H4 (cell line): ENCODE measurements at regions not wholly inside any gene's neighbourhood (a gene's known extent, or its start where the extent isn't known, plus 50 kb on each side); places are given as distances from the start of the nearest gene placed in this dataset.
A peak's percentile ranks its signal among the peaks of the same experiment; 100 is the strongest.
"Not testable (repeated sequence)": the region's sequence is repeated elsewhere in the genome, so short reads cannot be mapped to it uniquely, and the experiment has no call there.

Experiments
- DNase-seq: peaks from one replicate; pipeline ENCODE4 v3.0.0-alpha.2; 2015; ENCODE audit warnings: low spot score

DNA sequence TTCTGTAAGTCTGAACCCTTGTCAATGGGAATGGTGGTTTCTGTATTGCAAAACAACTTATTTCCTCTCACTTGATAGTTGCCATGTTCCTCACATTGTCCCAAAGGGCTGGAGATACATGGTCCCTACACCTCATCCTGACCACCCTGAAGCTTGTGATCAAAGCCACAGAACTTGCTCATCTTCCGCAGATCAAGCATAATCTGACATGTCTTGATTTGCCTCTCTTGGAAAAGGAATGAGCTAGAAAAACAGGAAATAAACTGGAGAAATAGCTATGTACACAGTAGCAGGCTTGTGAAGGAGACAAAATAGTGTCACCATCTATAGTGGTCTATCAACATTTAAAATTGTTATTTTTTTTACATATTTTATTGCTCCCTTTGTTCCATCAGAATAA lies 871.9 kb upstream of the C9orf72 start:
- no peak for DNase-seq

DNA sequence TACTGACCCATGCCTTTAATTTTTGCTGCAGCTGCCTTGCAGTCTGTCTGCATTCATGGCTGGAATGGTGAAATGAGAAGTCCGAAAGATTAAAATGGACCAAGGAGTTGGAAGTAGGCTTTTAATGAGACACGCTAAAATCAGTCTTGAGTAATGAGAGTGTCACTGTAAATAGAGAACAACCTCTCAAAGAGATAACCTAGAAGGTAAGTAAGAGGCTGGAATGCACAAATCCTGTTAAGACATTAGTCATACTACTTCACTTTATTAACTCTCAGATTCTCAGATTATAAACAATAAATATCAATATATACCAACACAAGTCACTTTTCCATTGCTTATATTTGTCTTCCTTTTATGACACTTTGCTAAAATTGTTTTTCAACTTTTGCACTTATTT lies 880.6 kb upstream of the C9orf72 start:
- DNase-seq, result no peak

DNA sequence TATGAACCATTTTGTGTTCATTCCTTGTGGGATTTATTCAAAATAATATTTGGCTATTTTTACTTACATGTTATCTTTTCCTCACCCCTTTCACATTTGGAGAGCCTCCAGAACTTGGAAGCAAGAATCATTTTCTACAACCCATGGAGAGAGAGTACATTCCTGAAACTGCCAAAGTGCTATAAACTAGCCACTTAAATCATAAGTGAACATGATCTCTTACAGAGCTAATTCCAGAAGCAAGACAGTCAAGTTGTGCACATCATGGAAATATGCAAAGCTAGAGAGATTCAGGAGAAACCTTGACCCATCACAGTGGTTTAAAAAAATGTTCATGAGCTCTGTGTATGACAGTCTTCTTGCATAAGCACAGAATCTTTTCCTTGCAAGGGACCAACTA lies 883.6 kb upstream of the C9orf72 start:
- no peak for DNase-seq

DNA sequence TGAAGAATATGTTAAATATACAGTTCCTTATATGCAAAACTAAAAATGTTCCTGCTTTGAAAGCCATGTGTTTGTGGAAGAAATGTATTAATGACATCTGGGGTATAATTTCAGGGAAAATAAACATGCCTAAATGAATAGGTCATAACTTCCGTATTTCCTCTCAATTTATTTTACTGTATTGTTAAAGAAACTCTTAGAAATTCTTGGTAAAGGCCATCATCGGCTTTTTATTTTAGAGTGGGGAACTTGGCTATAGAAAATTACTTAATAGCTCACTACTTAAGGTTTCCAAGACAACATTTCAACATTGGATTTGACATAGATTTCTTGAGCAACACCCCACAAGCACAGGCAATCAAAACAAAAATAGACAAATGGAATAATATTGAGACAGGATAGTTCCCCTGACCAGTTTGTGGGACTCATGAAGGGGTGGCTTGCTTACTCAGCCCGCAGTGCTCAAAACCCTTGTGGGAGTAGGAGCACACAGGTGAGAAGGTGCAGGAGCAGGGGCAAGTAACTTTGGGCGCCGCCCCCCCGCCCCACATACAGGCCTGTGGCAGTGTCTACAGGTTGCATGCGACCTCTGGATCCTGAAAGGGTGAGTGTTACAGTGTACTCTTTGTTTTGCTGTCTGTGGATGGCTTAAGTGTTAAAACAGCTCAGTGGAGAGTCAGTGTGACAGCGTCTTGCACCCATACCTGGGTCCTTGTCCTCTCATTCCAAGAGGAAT lies 891.4 kb upstream of the C9orf72 start:
- no peak for DNase-seq

DNA sequence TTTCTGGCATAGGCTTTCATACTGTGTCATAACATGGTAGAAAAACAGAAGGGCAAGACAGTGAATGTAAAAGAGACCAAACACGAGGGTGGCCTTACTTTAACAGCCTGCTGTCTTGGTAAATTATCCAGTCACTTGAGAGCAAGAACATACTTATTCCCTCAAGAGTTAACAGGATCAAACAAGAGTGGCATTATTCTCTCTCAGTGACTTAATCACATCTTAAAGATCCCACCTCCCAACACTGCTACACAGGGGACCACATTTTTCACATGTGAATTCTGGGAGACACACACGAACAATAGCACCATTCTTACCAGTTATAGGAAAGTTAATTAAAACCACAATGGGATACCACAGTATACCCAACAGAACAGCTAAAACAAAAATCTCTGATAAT lies 898.0 kb upstream of the C9orf72 start:
- no peak for DNase-seq

DNA sequence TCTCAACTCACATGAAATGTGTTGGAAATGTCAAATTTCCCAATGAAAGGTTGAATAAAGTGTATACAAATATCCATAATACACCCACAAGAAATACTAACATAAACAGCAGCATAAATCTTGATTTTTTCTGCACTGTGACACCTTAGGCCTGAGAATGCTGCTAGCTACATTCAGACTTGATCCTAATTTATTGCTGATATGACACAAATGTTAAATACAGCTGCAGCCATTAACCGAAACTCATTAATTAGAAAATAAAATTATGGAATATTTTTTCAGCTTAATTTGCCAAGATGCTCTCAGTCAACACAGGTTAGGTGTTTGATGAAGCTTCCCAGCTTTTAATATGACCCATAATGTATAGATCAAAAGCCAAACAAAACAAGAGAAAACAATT lies 914.3 kb upstream of the C9orf72 start:
- no peak for DNase-seq

DNA sequence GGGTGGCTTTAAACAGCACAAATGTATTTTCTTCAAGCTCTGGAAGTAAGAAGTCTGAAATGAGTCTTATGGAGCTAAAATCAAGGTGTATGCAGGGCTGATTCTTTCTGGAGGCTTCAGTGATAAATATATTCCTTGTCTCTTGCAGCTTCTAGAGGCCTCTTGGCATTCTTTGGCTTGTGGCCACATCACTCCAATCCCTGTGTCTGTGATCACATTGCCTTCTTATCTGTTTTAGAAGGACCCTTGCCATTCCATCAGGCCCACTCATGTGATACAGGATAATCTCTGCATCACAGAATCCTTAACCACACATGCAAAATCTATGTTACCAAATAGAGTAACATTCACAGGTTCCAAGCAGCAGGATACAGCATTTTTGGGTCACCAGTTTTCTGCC lies 917.8 kb upstream of the C9orf72 start:
- DNase-seq, result no peak

DNA sequence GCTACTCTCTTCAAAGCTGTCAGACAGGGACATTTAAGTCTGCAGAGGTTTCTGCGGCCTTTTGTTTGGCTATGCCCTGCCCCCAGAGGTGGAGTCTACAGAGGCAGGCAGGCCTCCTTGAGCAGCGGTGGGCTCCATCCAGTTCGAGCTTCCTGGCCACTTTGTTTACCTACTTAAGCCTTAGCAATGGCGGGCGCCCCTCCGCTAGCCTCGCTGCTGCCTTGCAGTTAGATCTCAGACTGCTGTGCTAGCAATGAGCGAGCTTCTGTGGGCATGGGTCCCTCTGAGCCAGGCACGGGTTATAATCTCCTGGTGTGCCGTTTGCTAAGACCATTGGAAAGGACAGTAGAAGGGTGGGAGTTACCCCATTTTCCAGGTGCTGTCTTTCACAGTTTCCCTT lies 924.9 kb upstream of the C9orf72 start:
- not testable (repeated sequence) for DNase-seq

DNA sequence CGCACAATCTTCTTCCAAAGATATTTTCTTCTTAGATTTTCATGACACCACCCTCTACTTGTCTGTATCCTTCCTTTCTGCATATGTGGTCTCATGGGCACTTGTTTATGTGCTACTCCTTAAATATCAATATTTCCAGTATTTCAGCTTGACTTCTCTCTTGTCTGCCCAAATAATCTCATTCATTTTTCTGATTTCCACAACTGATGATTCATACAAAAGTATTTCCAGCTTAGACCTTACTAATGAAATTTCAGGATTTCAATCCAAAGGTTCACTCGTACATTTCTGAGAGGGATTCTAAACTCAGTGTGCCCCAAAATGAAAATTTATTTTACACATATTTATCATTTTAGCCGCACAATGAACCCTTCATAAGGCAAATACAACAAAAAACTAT lies 928.9 kb upstream of the C9orf72 start:
- DNase-seq, result no peak

DNA sequence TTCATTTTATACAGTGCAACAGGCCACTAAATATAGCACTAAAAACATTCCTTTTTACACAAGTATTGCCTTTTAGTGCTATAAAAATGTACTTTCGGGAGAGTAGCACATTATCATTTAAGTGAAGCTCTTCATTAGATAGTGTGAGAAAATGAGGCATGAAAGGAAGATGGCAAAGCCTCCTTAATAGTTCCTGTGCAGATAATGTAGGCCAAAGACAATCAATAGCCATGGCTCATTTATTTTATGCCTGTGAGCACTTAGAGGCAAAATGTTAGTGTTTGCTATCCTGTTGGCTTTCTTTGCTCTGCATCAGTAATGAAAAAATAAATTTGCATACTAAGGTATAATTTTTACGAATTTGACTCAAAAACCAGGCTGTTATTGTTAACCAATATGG lies 929.5 kb upstream of the C9orf72 start:
- DNase-seq, result no peak

DNA sequence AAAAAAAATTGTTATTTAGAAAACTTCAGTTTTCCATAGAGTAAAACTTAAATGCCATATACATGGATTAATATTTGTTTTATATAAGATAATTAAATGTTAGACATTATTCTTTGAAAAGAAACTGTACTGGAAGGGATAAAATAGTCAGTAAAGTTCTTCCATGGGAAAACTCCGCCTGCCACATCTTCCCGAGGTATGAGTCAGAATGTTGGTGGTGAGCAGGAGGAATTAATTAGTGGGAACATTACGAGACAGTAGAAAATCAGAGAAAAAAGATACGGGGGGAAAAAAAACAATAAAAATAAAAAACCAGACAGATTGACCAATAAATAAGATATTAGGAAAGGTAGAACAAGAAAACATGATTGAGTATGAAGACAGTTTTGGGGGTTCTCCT lies 930.3 kb upstream of the C9orf72 start:
- DNase-seq, result peak; percentile 15

DNA sequence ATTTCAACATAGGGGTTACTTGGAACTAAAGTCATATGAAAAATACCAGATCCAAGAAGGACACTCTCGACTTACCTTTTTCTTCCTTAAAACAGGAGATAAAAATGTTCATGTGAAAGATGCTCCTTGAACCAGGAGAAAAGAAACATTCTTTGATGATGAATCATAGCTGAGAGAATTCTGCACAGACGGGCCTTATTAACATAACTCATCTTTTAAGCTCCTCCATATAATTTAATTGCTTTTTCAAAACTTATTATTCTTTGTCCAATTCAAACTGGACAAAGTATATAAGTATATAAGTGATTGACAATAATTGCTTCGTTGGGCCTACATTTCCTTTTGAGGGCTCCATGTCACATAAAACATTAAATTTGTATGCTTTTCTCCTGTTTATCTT lies 945.2 kb upstream of the C9orf72 start:
- no peak for DNase-seq

DNA sequence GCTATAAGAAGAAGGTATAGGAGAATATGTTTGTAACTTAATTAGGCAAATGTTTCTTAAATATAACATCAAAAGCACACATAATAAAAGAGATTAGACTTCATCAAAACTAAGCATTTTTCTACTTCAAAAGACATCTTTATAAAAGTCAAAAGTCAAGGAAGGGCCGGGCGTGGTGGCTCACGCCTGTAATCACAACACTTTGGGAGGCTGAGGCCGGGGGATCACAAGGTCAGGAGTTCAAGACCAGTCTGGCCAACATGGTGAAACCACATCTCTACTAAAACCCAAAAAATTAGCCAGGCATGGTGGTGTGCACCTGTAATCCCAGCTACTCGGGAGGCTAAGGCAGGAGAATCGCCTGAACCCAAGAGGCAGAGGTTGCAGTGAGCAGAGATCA lies 951.0 kb upstream of the C9orf72 start:
- not testable (repeated sequence) for DNase-seq

DNA sequence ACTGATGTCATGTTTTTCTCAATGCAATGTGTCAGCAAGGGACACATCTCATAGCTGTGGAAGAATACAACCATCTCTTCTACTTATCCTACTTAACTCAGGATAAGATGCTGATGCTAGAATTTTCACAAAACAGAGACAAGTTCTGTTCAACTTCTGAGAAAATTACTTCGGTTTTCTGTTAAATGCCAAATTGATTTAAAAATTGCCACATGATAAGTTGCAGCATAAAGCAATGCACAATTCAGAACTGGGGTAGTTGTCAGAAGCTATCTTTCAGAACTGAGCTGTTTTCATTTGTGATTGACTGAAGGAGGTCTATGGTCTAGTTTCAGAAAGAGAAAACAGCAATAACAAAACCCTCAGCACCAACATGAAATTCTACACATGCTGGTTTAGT lies 954.8 kb upstream of the C9orf72 start:
- DNase-seq, result no peak

DNA sequence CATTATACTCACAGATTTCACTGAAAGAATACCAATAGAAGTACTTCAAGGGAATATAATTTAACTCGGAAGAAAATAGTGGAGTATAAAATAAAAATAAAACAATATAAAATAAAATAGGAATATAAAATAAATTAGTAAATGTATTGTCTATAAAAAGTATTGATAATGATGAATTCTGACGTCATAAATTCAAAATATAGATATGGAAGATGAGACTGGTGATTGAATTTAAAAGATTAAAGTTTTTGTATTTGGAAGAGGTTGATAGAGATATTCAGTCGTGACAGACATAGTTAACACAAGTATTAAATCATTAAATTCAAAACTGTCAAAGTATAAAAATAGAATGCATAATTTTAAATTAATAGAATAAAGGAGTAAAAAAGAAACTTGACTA lies 964.9 kb upstream of the C9orf72 start:
- no peak for DNase-seq

DNA sequence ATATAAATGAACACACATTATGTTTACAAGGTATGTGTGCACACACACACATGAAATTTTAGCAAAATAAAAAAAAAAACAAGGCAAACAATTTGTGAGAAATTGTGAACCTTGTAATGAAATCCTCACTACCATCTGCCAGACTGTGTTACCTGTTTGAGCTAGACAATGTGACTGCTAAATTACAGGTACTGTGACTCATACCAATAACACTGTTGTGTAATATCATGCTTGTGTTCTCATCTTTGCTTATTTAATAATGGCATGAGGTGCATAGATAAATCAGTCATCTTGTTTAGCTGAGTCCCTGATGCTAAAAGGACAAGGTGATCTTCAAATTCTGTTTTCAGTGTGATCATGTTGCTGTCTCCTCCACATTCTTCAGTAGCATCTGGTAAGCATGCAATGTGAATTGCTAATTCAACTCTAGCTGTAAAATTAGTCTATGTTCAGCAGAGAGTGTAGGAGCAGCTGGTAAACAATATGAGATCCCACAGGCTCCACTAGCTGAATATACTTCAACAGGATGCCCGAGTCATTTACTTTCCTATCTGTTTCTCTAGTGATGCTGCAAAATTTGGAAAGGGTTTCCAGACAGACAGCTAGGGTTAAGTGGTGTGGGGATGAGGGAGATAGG lies 966.3 kb upstream of the C9orf72 start:
- no peak for DNase-seq

DNA sequence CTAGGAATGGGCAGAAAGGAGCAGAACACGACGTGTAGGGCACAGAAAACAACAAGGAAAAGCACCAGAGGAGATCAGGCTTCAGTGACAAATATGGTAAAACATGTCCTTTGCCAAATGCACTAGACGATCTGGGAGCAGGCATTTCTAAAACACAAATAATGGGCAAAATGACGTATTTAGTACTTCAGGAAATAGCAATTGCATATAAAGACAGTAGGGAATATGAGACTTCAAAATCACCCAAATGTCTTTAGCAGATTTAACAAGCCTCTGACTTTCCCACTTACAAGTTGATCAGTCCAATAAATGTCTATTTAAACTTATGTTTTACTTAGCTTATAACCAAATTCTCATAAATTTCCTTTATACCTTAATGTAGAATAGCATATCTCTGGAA lies 969.6 kb upstream of the C9orf72 start:
- DNase-seq, result no peak

DNA sequence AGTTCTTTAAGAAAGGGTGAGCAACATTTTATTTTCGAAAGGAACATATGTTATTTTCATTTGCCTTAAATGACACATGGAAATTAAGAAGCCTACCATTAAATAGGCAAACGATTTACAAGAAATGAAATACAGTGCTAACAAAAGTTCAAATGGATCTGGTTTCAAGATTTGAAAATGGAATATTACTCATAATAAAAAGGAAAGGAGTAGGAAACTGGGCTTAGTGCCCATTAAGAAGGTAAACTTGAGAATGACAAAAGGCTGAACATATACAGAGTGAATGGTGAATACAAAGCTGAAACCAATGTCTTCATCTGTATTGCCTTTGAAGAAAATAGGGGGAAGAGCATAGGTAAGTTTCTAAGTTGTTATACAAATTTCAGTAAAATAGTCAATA lies 974.2 kb upstream of the C9orf72 start:
- DNase-seq, result no peak

DNA sequence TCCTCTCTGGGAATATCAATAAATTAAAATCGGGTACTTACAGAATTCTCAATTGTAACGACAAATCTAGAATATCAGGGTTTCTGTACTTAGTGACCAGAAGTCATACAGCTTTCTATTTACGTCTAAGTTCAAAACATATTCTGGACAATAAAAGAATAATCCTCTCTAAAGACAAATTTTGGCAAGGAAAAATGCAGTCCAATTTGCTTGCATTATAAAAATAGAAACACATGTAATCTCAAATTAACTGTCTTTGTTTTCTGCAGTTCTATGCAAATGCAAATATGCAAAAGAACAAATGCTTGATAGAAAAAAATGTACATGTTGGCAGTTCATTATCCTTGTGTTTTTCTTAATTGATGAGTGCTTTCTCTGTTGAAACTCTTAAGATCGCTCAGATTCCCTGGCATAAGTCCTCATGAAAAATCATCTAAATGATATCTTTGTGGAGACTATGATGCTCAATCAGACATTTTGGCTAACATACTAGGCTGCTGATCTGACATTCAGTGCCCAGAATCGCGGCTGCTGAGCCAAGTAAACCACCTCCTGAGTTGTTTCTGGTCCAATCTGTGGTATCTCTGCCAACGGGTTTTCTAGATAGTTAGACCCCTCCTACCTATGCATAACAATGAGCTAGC lies 990.1 kb upstream of the C9orf72 start:
- DNase-seq, result no peak

DNA sequence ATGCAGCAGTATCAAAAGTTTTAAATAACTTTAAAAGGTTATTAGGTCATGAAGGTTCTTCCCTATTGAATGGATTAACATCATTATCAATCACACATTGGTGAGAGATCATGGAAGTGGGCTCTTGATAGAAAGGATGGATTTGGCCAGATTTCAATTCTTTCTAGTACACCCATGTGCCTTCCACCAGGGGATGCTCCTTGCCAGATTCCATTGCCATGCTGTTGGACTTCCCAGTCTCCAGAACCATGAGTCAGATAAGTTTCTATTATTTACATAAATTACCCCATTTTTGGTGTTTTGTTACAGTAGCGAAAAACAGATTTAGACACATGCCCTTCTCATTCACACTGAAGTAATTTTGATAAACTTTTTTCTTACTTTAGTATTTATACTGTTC lies 1010.6 kb upstream of the C9orf72 start:
- DNase-seq, result no peak

DNA sequence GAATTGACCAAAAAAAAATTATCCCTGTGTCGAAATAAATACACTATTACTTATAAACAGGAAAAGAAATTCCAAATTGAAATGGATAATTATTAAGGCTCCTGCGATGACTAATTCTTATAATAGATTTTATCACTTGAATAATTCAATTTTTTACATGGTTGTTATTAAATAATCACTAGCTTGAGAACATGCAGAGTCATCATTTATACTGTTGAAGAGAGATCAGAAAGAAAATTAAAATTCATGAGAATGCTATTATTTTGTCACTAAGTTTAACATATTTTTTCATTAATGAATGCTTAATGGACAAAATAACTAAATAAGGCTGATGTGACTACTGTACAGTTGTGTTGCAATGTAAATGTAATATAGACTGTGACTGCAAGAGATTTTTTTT lies 1011.3 kb upstream of the C9orf72 start:
- no peak for DNase-seq

DNA sequence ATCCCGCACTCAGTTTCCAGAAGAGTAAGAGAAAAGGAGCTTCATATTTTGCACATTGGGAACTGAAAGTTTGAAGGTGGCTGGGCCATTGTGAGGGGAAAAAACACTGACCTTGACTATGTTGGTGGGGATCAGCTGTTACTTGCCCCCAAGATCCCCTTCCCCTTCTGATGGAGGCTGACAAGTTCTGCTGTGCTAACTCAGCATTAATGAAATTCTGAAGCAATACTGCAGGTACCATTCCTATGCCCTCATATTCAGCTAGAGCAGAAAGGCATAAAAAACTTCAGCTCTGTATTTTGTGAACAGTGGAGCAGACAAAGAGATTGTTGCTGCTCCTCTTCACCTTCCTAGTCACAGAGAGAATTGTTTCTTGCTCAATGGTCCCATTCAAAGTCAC lies 1013.8 kb upstream of the C9orf72 start:
- no peak for DNase-seq

DNA sequence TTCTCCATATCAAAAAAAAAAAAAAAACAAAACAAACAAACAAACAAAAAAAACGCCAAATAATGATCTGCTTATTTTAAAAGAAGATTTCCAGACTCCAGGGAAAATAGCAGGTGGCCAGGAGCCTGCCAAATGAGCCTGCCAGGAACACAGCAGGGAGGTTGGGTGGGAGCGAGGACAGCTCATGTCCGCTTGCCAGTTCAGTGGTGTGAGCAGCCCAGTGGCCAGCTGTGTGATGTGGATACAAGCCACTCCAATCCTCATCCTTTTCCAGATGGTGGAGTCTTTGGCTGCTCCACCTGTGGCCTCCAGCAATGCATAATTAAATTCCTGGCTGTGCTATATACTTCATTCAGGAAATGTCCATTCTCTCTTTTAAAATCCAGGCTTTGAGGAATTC lies 1025.1 kb upstream of the C9orf72 start:
- no peak for DNase-seq
